ENCODE measurements at regions not wholly inside any gene's neighbourhood (a gene's known extent, or its start where the extent isn't known, plus 50 kb on each side); places are given as distances from the start of the nearest gene placed in this dataset.

DNA sequence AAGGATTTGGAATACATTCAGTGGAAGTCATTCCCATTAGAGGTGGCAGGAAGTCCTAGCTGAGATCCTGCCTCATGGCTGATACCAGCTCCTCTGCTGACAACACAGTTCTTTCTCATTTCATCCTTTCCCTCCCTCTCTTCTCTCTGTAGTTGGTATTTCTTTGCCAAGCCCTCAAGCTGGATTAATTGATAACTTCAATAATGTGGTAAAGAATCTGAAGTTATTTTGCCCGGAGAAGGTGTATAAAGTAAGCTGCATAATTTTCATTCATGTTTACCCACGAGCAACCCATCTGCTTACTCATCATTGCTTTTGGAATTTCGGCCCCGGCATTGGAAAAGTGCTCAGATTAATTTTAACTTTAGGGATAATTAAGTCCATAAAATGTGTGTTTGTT is 85.2 kb upstream of the PLPP4 start:
- H3F3A ChIP-seq (replicated peaks; ENCODE audit: insufficient read depth): peaks cover 26% of the 10 kb centered on the region
- DNase-seq: no peak
- H3K4me2 ChIP-seq: no peak overlapping the region
- WGBS (ENCODE audit: low lambda C conversion rate): 73% methylated on average over 4 of the region's 4 CpGs
- H3K9ac ChIP-seq: no peak overlapping the region
- CTCF ChIA-PET: no interaction called here
- no peaks in the 10 kb centered on the region for H4K20me1 ChIP-seq (ENCODE audit: insufficient read depth)
- no peaks in the 10 kb centered on the region for H3K27me3 ChIP-seq (ENCODE audit: insufficient read depth)
- no peak overlapping the region for H3K4me3 ChIP-seq (ENCODE audit: low read depth in 2 of 2, low read length in 1 of 2)
- no peak overlapping the region for H2AFZ ChIP-seq (ENCODE audit: low read depth)
- no peaks in the 10 kb centered on the region for H3K79me2 ChIP-seq (ENCODE audit: insufficient read depth)
- no peak for TF ChIP-seq RAD21 (IDR thresholded peaks at IDR 0.05; ENCODE audit: low read length)
- no peak for TF ChIP-seq POLR2AphosphoS5 (IDR thresholded peaks at IDR 0.05; ENCODE audit: low read depth, low read length)
- TF ChIP-seq, protein P1, sequence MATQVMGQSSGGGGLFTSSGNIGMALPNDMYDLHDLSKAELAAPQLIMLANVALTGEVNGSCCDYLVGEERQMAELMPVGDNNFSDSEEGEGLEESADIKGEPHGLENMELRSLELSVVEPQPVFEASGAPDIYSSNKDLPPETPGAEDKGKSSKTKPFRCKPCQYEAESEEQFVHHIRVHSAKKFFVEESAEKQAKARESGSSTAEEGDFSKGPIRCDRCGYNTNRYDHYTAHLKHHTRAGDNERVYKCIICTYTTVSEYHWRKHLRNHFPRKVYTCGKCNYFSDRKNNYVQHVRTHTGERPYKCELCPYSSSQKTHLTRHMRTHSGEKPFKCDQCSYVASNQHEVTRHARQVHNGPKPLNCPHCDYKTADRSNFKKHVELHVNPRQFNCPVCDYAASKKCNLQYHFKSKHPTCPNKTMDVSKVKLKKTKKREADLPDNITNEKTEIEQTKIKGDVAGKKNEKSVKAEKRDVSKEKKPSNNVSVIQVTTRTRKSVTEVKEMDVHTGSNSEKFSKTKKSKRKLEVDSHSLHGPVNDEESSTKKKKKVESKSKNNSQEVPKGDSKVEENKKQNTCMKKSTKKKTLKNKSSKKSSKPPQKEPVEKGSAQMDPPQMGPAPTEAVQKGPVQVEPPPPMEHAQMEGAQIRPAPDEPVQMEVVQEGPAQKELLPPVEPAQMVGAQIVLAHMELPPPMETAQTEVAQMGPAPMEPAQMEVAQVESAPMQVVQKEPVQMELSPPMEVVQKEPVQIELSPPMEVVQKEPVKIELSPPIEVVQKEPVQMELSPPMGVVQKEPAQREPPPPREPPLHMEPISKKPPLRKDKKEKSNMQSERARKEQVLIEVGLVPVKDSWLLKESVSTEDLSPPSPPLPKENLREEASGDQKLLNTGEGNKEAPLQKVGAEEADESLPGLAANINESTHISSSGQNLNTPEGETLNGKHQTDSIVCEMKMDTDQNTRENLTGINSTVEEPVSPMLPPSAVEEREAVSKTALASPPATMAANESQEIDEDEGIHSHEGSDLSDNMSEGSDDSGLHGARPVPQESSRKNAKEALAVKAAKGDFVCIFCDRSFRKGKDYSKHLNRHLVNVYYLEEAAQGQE (IDR thresholded peaks at IDR 0.05; ENCODE audit: low read depth, low read length): no peak
- TF ChIP-seq GATA2 (CRISPR knock-in tag; IDR thresholded peaks at IDR 0.05): no peak
- TF ChIP-seq MXI1 (IDR thresholded peaks at IDR 0.05; ENCODE audit: low read depth, low read length): no peak
- TF ChIP-seq FOXJ3 (CRISPR knock-in tag; IDR thresholded peaks at IDR 0.05): no peak
- TF ChIP-seq RFX5 (IDR thresholded peaks at IDR 0.05; ENCODE audit: low read length): no peak
- TF ChIP-seq, protein P2, sequence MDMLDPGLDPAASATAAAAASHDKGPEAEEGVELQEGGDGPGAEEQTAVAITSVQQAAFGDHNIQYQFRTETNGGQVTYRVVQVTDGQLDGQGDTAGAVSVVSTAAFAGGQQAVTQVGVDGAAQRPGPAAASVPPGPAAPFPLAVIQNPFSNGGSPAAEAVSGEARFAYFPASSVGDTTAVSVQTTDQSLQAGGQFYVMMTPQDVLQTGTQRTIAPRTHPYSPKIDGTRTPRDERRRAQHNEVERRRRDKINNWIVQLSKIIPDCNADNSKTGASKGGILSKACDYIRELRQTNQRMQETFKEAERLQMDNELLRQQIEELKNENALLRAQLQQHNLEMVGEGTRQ (IDR thresholded peaks at IDR 0.05; ENCODE audit: borderline replicate concordance, low read depth, low read length): no peak
- TF ChIP-seq, protein P3, sequence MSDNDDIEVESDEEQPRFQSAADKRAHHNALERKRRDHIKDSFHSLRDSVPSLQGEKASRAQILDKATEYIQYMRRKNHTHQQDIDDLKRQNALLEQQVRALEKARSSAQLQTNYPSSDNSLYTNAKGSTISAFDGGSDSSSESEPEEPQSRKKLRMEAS (IDR thresholded peaks at IDR 0.05; ENCODE audit: low read depth): no peak
- no peak for TF ChIP-seq RXRA (IDR thresholded peaks at IDR 0.05; ENCODE audit: borderline replicate concordance, low read depth)
- no peaks in the 10 kb centered on the region for H3K9me3 ChIP-seq
- H3K36me3 ChIP-seq (replicated peaks in 1 of 2; ENCODE audit: control insufficient read depth in 1 of 2, insufficient read depth in 2 of 2, low read length in 1 of 2): no peaks in the 10 kb centered on the region
- H3K9me2 ChIP-seq: no peaks in the 10 kb centered on the region
- H3K4me1 ChIP-seq (ENCODE audit: control insufficient read depth in 1 of 2, insufficient read depth in 2 of 2, low read depth in 1 of 2, low read length in 1 of 2): no peaks in the 10 kb centered on the region
- POLR2A ChIA-PET: no interaction called here
- H3K27ac ChIP-seq (ENCODE audit: low read depth in 2 of 2, low read length in 1 of 2): no peak overlapping the region; a peak in 1 of 4 replicates

DNA sequence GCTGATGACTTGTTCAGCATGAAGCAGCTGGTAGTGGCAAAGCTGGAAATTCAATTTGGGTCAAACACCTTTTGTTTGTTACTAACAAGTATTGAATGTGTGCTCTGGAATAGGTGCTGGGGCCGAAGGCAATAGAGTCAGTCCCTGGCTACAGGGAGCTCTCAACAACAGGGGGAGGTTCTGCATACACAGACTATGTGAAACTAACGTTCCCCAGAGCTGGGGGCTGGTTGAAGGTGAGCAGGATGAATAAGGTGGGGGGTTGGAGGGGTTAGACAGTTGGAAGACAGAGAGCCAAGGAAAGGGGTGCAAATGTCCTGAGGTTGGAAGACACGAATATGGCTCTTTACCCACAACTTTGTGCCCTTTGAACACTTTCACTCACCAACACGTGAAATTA is 84.1 kb upstream of the PLPP4 start:
- Histone ChIP-seq H3K9me3 (no peaks in the 10 kb centered on the region), H3K9ac (no peak overlapping the region), H3K4me1 (ENCODE audit: control insufficient read depth in 1 of 2, insufficient read depth in 2 of 2, low read depth in 1 of 2, low read length in 1 of 2) (no peaks in the 10 kb centered on the region), H3F3A (replicated peaks; ENCODE audit: insufficient read depth) (peaks cover 26% of the 10 kb centered on the region), H3K9me2 (no peaks in the 10 kb centered on the region), H3K4me2 (no peak overlapping the region), H3K27ac (ENCODE audit: low read depth in 2 of 2, low read length in 1 of 2) (no peak overlapping the region), H4K20me1 (ENCODE audit: insufficient read depth) (no peaks in the 10 kb centered on the region), H2AFZ (ENCODE audit: low read depth) (no peak overlapping the region), H3K79me2 (ENCODE audit: insufficient read depth) (no peaks in the 10 kb centered on the region), H3K27me3 (ENCODE audit: insufficient read depth) (no peaks in the 10 kb centered on the region), H3K4me3 (ENCODE audit: low read depth in 2 of 2, low read length in 1 of 2) (no peak overlapping the region), H3K36me3 (replicated peaks in 1 of 2; ENCODE audit: control insufficient read depth in 1 of 2, insufficient read depth in 2 of 2, low read length in 1 of 2) (no peaks in the 10 kb centered on the region)
- no peak for DNase-seq
- 63% methylated on average over 4 of the region's 4 CpGs for WGBS (ENCODE audit: low lambda C conversion rate)
- POLR2A ChIA-PET: no interaction called here
- TF ChIP-seq SIN3A (IDR thresholded peaks at IDR 0.05; ENCODE audit: borderline replicate concordance, low read depth, low read length) (no peak), JUND (IDR thresholded peaks at IDR 0.05) (no peak), ELF1 (IDR thresholded peaks at IDR 0.05) (no peak), EZH2phosphoT487 (IDR thresholded peaks at IDR 0.05; ENCODE audit: borderline replicate concordance, low read depth) (no peak), RFX5 (IDR thresholded peaks at IDR 0.05; ENCODE audit: low read length) (no peak), MEF2A (IDR thresholded peaks at IDR 0.05; ENCODE audit: borderline replicate concordance, low read depth) (no peak), TCF12 (IDR thresholded peaks at IDR 0.05) (no peak), EP300 (IDR thresholded peaks at IDR 0.05; ENCODE audit: borderline replicate concordance in 1 of 2, low read depth in 1 of 2, low read length in 1 of 2) (no peak), FOSL2 (IDR thresholded peaks at IDR 0.05; ENCODE audit: borderline replicate concordance, low read depth) (no peak)
- TF ChIP-seq, protein P4, sequence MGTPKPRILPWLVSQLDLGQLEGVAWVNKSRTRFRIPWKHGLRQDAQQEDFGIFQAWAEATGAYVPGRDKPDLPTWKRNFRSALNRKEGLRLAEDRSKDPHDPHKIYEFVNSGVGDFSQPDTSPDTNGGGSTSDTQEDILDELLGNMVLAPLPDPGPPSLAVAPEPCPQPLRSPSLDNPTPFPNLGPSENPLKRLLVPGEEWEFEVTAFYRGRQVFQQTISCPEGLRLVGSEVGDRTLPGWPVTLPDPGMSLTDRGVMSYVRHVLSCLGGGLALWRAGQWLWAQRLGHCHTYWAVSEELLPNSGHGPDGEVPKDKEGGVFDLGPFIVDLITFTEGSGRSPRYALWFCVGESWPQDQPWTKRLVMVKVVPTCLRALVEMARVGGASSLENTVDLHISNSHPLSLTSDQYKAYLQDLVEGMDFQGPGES (IDR thresholded peaks at IDR 0.05; ENCODE audit: low read depth, low read length): no peak
- TF ChIP-seq, protein P5, sequence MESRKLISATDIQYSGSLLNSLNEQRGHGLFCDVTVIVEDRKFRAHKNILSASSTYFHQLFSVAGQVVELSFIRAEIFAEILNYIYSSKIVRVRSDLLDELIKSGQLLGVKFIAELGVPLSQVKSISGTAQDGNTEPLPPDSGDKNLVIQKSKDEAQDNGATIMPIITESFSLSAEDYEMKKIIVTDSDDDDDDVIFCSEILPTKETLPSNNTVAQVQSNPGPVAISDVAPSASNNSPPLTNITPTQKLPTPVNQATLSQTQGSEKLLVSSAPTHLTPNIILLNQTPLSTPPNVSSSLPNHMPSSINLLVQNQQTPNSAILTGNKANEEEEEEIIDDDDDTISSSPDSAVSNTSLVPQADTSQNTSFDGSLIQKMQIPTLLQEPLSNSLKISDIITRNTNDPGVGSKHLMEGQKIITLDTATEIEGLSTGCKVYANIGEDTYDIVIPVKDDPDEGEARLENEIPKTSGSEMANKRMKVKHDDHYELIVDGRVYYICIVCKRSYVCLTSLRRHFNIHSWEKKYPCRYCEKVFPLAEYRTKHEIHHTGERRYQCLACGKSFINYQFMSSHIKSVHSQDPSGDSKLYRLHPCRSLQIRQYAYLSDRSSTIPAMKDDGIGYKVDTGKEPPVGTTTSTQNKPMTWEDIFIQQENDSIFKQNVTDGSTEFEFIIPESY (IDR thresholded peaks at IDR 0.05; ENCODE audit: borderline replicate concordance, low read depth): no peak
- TF ChIP-seq, protein P2 (IDR thresholded peaks at IDR 0.05; ENCODE audit: borderline replicate concordance, low read depth, low read length): no peak
- CTCF ChIA-PET: no interaction called here
